AG09309 (cell line): ENCODE measurements at regions not wholly inside any gene's neighbourhood (a gene's known extent, or its start where the extent isn't known, plus 50 kb on each side); places are given as distances from the start of the nearest gene placed in this dataset.

ENCODE experiments used
- DNase-seq: peaks from one replicate; pipeline ENCODE4 v3.0.0-alpha.2; 2010; ENCODE audit warnings: low read depth
- H3K4me3 ChIP-seq: 2 replicates; pipeline ENCODE4 v1.5.1; 2011; ENCODE audit warnings: mild to moderate bottlenecking, low read depth, low read length, moderate library complexity; ENCODE audit not compliant: control insufficient read depth
- TF ChIP-seq, protein P1 (sequence below): IDR thresholded peaks from 2 replicates; pipeline ENCODE4 v1.5.1; 2011; ENCODE audit warnings: mild to moderate bottlenecking, low read depth, low read length, inconsistent platforms; ENCODE audit not compliant: insufficient read depth, control insufficient read depth; ENCODE audit errors: missing control alignments

DNA sequence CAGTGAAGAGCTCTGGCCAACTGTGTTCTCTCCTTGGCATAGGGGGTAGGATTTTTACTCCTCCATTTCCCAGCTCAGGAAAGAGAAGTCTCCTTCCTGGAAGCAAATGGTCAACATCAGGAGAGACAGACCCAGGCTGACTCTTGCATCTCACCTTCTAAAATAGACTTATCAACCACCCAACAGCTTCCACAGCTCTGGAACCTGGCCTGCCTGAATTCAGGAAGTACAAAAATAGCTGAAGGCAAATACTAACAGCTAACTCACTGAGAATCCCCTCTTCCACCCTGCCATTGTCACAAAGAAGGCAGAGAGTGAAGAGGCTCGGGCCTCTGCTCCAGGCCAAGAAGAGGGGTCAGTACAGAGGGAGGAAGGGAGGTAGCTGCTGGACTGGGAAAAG is 213.6 kb downstream of the NXPE2 start:
- no peak for DNase-seq
- no peak overlapping the region for H3K4me3 ChIP-seq
- TF ChIP-seq, protein P1, sequence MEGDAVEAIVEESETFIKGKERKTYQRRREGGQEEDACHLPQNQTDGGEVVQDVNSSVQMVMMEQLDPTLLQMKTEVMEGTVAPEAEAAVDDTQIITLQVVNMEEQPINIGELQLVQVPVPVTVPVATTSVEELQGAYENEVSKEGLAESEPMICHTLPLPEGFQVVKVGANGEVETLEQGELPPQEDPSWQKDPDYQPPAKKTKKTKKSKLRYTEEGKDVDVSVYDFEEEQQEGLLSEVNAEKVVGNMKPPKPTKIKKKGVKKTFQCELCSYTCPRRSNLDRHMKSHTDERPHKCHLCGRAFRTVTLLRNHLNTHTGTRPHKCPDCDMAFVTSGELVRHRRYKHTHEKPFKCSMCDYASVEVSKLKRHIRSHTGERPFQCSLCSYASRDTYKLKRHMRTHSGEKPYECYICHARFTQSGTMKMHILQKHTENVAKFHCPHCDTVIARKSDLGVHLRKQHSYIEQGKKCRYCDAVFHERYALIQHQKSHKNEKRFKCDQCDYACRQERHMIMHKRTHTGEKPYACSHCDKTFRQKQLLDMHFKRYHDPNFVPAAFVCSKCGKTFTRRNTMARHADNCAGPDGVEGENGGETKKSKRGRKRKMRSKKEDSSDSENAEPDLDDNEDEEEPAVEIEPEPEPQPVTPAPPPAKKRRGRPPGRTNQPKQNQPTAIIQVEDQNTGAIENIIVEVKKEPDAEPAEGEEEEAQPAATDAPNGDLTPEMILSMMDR, result no peak

DNA sequence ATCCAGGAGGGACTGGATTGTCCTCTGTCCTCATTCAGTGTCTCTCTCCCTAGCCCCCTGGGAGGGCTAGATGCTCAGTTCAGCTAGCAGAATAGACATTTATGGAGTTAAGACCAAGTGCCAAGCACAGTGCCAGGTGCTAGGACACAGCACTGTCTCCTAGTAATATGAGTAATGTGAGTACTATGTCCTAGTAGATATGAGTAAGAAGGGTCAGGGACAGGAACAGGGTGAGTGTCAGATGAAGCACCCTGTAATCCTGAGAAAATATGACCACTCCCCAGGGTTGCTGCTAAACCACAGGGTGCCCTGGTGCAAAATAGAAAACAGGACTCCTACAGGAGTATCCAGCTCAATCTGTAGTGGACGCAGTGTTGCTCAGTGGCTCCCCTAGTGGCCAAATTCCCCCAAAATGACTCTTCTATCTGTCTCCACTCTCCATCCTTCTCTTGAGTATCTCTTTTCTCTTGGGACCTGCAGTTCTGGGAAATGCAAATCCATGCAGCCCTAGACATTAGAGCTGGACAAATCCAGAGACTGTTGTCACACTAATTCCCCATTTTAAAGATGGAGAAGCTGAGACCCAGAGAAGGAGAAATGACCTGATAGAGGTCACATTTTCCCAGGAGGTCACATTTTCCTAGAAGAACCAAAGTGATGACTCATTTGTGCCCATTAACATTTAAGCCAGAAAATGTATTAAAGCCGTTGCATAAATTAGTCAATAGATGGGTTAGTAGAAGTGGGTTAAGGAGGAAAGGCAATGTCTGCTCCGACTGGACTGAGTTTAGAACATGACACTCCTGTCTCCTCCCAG is 214.3 kb downstream of the NXPE2 start:
- DNase-seq, result no peak

DNA sequence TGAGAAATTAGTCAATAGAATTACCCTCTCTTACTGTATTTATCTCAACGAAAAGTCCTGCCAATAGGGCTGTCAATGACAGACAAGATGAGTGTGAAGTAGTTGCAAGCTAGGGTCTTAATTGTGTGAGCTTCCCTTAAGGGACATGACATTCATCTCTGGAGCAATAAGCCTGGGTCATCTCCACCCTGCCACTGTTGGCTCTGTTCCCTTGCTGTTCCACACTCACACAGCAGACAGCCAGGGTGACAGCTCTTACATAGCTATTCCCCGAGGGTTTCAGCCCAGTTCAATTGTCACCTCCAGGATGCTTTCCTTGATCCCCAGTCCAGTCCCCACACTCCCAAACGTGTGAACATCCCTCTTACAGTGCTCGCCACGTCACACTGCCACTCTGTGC is 215.0 kb downstream of the NXPE2 start:
- TF ChIP-seq, protein P1, result no peak
- no peak for DNase-seq

More for the DNA sequence above, 214.3 kb downstream of the NXPE2 start:
- H3K4me3 ChIP-seq, result no peak overlapping the region
- TF ChIP-seq, protein P1, result no peak

DNA sequence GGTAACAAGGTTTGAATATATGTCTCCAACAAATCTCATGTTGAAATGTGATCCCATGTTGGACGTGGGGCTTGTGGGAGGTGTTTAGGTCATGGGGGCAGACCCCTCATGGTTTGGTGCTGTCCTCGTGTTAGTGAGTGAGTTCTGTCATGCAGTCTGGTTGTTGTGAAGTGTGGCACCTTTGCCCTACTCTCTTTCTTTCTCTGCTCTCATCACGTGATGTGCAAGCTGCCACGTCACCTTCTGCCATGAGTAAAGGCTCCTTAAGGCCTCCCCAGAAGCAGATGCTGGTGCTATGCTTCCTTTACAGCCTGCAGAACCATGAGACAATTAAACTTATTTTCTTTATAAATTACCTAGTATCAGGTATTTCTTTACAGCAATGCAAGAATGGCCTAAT is 218.3 kb downstream of the NXPE2 start:
- no peak overlapping the region for H3K4me3 ChIP-seq
- TF ChIP-seq, protein P1, result no peak
- no peak for DNase-seq

More for the DNA sequence above, 215.0 kb downstream of the NXPE2 start:
- H3K4me3 ChIP-seq, result no peak overlapping the region

DNA sequence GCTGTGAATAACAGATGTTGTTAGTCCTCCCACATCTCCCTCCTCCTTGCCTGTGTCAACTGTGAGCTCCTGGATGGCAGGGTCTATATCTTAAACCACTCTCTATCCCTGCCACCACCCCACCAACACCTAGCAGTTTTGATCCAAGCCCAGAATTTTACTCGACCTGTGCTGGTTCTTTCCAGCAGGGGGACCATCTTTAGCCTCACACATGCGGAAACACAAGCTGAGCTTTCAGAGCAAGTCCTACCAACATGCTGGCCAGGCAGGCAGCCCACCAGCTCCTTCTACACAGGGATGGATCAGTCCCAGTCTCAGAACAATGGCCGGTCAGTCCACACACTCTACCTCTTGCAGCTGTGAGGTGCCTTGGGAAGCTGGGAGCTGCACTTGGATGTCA is 231.5 kb downstream of the NXPE2 start:
- no peak for DNase-seq
- TF ChIP-seq, protein P1, result no peak
- H3K4me3 ChIP-seq, result no peak overlapping the region

DNA sequence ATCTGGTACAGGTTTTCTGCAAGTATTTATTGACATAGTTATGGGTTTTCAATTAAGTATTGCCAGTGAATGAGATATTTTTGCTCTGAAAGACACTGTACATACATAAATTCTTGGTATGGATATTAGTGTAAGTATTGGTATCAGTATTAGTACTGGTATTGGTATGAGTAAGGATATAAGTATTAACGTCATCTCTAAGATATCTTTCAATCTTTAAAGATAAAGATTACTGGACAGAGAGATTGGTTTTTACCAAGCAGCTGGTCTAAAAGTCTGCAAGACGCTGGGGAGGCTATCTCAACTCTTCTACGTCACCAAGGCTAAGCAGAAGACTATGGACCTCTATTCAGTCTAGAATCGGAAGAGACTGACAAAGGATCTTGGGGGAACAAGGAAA is 234.5 kb downstream of the NXPE2 start:
- DNase-seq, result no peak
- no peak overlapping the region for H3K4me3 ChIP-seq
- TF ChIP-seq, protein P1, result no peak
